ENCODE measurements at regions not wholly inside any gene's neighbourhood (a gene's known extent, or its start where the extent isn't known, plus 50 kb on each side); places are given as distances from the start of the nearest gene placed in this dataset.

DNA sequence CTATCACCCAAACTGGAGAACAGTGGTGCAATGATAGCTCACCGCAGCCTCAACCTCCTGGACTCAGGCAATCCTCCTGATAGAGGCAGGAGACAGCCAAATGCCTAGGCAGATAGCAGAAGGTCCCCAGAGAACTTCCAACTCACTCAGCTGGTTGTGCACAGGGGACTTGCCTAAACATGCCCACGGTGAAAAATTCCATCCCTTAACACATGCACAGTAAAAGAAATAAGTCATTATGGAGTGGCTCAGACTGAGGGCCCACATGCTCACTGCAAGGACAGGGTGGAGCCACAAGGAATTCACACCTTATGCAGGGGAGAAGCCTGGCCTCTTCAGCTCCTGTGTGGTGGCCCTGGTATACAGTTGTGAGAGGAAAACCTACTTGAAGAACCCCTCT is 525.8 kb upstream of the ATP2B1 start:
- Histone ChIP-seq H3K27ac (ENCODE audit: low read length) (no peak overlapping the region), H4K20me1 (ENCODE audit: insufficient read depth, low read length) (no peaks in the 10 kb centered on the region), H3K36me3 (replicated peaks; ENCODE audit: insufficient read depth, low read length) (no peaks in the 10 kb centered on the region), H3K79me2 (ENCODE audit: low read length) (no peaks in the 10 kb centered on the region), H3K9ac (ENCODE audit: low read length) (no peak overlapping the region), H3K9me3 (replicated peaks; ENCODE audit: insufficient read depth, low read length) (no peaks in the 10 kb centered on the region), H3K4me1 (ENCODE audit: low read length) (no peaks in the 10 kb centered on the region), H3K27me3 (replicated peaks; ENCODE audit: insufficient read depth, low read length) (no peaks in the 10 kb centered on the region), H3F3A (ENCODE audit: insufficient read depth, low read length) (no peaks in the 10 kb centered on the region), H3K9me2 (replicated peaks; ENCODE audit: insufficient read depth, low read length) (no peaks in the 10 kb centered on the region), H3K4me3 (ENCODE audit: low read length) (no peak overlapping the region), H3K4me2 (ENCODE audit: low read depth, low read length) (no peak overlapping the region), H2AFZ (ENCODE audit: low read length) (no peak overlapping the region)
- DNase-seq = no peak
- TF ChIP-seq EZH2 (optimal IDR thresholded peaks at IDR 0.05; ENCODE audit: low read depth, low read length) = no peak
- no peak for TF ChIP-seq EZH2phosphoT487 (IDR thresholded peaks at IDR 0.05; ENCODE audit: low read length)
- no peak for TF ChIP-seq CTCF (IDR thresholded peaks at IDR 0.05; ENCODE audit: low read length)

GRCh38 chr12:90233168-90234100 is 524.8 kb upstream of the ATP2B1 start:
- Histone ChIP-seq H2AFZ (ENCODE audit: low read length) (no peak overlapping the region), H3K36me3 (replicated peaks; ENCODE audit: insufficient read depth, low read length) (no peaks in the 10 kb centered on the region), H3K9ac (ENCODE audit: low read length) (no peak overlapping the region), H3K4me2 (ENCODE audit: low read depth, low read length) (no peak overlapping the region), H3K9me3 (replicated peaks; ENCODE audit: insufficient read depth, low read length) (no peaks in the 10 kb centered on the region), H3K79me2 (ENCODE audit: low read length) (no peaks in the 10 kb centered on the region), H3K4me1 (ENCODE audit: low read length) (no peaks in the 10 kb centered on the region), H3K27me3 (replicated peaks; ENCODE audit: insufficient read depth, low read length) (no peaks in the 10 kb centered on the region), H3K27ac (ENCODE audit: low read length) (no peak overlapping the region), H3K9me2 (replicated peaks; ENCODE audit: insufficient read depth, low read length) (no peaks in the 10 kb centered on the region), H3F3A (ENCODE audit: insufficient read depth, low read length) (no peaks in the 10 kb centered on the region), H4K20me1 (ENCODE audit: insufficient read depth, low read length) (no peaks in the 10 kb centered on the region), H3K4me3 (ENCODE audit: low read length) (no peak overlapping the region)
- TF ChIP-seq CTCF (IDR thresholded peaks at IDR 0.05; ENCODE audit: low read length) (no peak), EZH2phosphoT487 (IDR thresholded peaks at IDR 0.05; ENCODE audit: low read length) (no peak), EZH2 (optimal IDR thresholded peaks at IDR 0.05; ENCODE audit: low read depth, low read length) (no peak)
- DNase-seq = no peak

GRCh38 chr12:90229407-90230170 is 521.0 kb upstream of the ATP2B1 start:
- Histone ChIP-seq H3K9me3 (replicated peaks; ENCODE audit: insufficient read depth, low read length) (no peaks in the 10 kb centered on the region), H3F3A (ENCODE audit: insufficient read depth, low read length) (no peaks in the 10 kb centered on the region), H3K9me2 (replicated peaks; ENCODE audit: insufficient read depth, low read length) (no peaks in the 10 kb centered on the region), H3K27me3 (replicated peaks; ENCODE audit: insufficient read depth, low read length) (no peaks in the 10 kb centered on the region), H3K4me3 (ENCODE audit: low read length) (no peak overlapping the region), H2AFZ (ENCODE audit: low read length) (no peak overlapping the region), H3K27ac (ENCODE audit: low read length) (no peak overlapping the region), H3K4me1 (ENCODE audit: low read length) (no peaks in the 10 kb centered on the region), H3K79me2 (ENCODE audit: low read length) (no peaks in the 10 kb centered on the region), H4K20me1 (ENCODE audit: insufficient read depth, low read length) (no peaks in the 10 kb centered on the region), H3K9ac (ENCODE audit: low read length) (no peak overlapping the region), H3K4me2 (ENCODE audit: low read depth, low read length) (no peak overlapping the region), H3K36me3 (replicated peaks; ENCODE audit: insufficient read depth, low read length) (no peaks in the 10 kb centered on the region)
- no peak for DNase-seq
- no peak for TF ChIP-seq EZH2phosphoT487 (IDR thresholded peaks at IDR 0.05; ENCODE audit: low read length)
- no peak for TF ChIP-seq EZH2 (optimal IDR thresholded peaks at IDR 0.05; ENCODE audit: low read depth, low read length)
- TF ChIP-seq CTCF (IDR thresholded peaks at IDR 0.05; ENCODE audit: low read length) = no peak
